ENCODE measurements at regions not wholly inside any gene's neighbourhood (a gene's known extent, or its start where the extent isn't known, plus 50 kb on each side); places are given as distances from the start of the nearest gene placed in this dataset.

- DNase-seq (ENCODE audit: low spot score, unreplicated experiment) = no peak
- Mint-ChIP-seq H3K36me3 (ENCODE audit: insufficient read depth) (no peaks in the 10 kb centered on the region), H3K9me3 (ENCODE audit: low read depth) (peaks cover 3% of the 10 kb centered on the region), H3K4me3 (ENCODE audit: low read depth) (no peak overlapping the region), H3K27me3 (no peaks in the 10 kb centered on the region), H3K27ac (no peak overlapping the region), H3K4me1 (ENCODE audit: low read depth) (no peaks in the 10 kb centered on the region)
- no peak for TF ChIP-seq CTCF (IDR thresholded peaks at IDR 0.05; ENCODE audit: unreplicated experiment)
Observed at GRCh38 chr4:144402999-144403398, 243.0 kb upstream of the HHIP start.

- H3K9me3 Mint-ChIP-seq (ENCODE audit: low read depth) = peaks cover under 1% of the 10 kb centered on the region
- no peaks in the 10 kb centered on the region for H3K4me1 Mint-ChIP-seq (ENCODE audit: low read depth)
- no peak for DNase-seq (ENCODE audit: low spot score, unreplicated experiment)
- H3K4me3 Mint-ChIP-seq (ENCODE audit: low read depth) = no peak overlapping the region
- H3K27me3 Mint-ChIP-seq = no peaks in the 10 kb centered on the region
- no peaks in the 10 kb centered on the region for H3K36me3 Mint-ChIP-seq (ENCODE audit: insufficient read depth)
- TF ChIP-seq CTCF (IDR thresholded peaks at IDR 0.05; ENCODE audit: unreplicated experiment) = no peak
- no peak overlapping the region for H3K27ac Mint-ChIP-seq
Observed at GRCh38 chr4:144403893-144404292, 242.1 kb upstream of the HHIP start.

- H3K27me3 Mint-ChIP-seq = no peaks in the 10 kb centered on the region
- H3K4me1 Mint-ChIP-seq (ENCODE audit: low read depth) = no peaks in the 10 kb centered on the region
- H3K9me3 Mint-ChIP-seq (ENCODE audit: low read depth) = no peaks in the 10 kb centered on the region
- no peaks in the 10 kb centered on the region for H3K36me3 Mint-ChIP-seq (ENCODE audit: insufficient read depth)
- H3K27ac Mint-ChIP-seq = no peak overlapping the region
- DNase-seq (ENCODE audit: low spot score, unreplicated experiment) = no peak
- TF ChIP-seq CTCF (IDR thresholded peaks at IDR 0.05; ENCODE audit: unreplicated experiment) = no peak
- H3K4me3 Mint-ChIP-seq (ENCODE audit: low read depth) = no peak overlapping the region
Observed at GRCh38 chr4:144409525-144409924, 236.4 kb upstream of the HHIP start.

- no peak for TF ChIP-seq CTCF (IDR thresholded peaks at IDR 0.05; ENCODE audit: unreplicated experiment)
- Mint-ChIP-seq H3K27me3 (no peaks in the 10 kb centered on the region), H3K4me1 (ENCODE audit: low read depth) (no peaks in the 10 kb centered on the region), H3K36me3 (ENCODE audit: insufficient read depth) (no peaks in the 10 kb centered on the region), H3K27ac (no peak overlapping the region), H3K9me3 (ENCODE audit: low read depth) (no peaks in the 10 kb centered on the region), H3K4me3 (ENCODE audit: low read depth) (no peak overlapping the region)
- no peak for DNase-seq (ENCODE audit: low spot score, unreplicated experiment)
Observed at GRCh38 chr4:144410230-144410783, 235.6 kb upstream of the HHIP start.

GRCh38 chr4:144411119-144411518, 234.8 kb upstream of the HHIP start:
- H3K27ac Mint-ChIP-seq = no peak overlapping the region
- H3K36me3 Mint-ChIP-seq (ENCODE audit: insufficient read depth) = no peaks in the 10 kb centered on the region
- TF ChIP-seq CTCF (IDR thresholded peaks at IDR 0.05; ENCODE audit: unreplicated experiment) = no peak
- no peaks in the 10 kb centered on the region for H3K9me3 Mint-ChIP-seq (ENCODE audit: low read depth)
- no peak for DNase-seq (ENCODE audit: low spot score, unreplicated experiment)
- H3K4me1 Mint-ChIP-seq (ENCODE audit: low read depth) = no peaks in the 10 kb centered on the region
- H3K27me3 Mint-ChIP-seq = no peaks in the 10 kb centered on the region
- no peak overlapping the region for H3K4me3 Mint-ChIP-seq (ENCODE audit: low read depth)

Measured in progenitor cell of endocrine pancreas (in vitro differentiated cells).